Heart left ventricle (tissue), 16 donors: ENCODE measurements at regions not wholly inside any gene's neighbourhood (a gene's known extent, or its start where the extent isn't known, plus 50 kb on each side); places are given as distances from the start of the nearest gene placed in this dataset.

Source experiments
- ATAC-seq, 4 donors: fragments of 200-7000 bp; cut with Tn5 transposase; one replicate each; pipeline ENCODE4 v1.9.1; 2020 to 2022; ENCODE audit warnings: moderate library complexity in 4 of 4, mild to moderate bottlenecking in 3 of 4, moderate number of reproducible peaks in 1 of 4
- DNase-seq, 5 donors: peaks; one replicate each; pipeline ENCODE4 v3.0.0-alpha.2; 2020
- H3K27ac ChIP-seq, 12 donors: fragments of 200-600 bp; sonication (generic) in 4 of 12; one replicate each; pipeline versions ENCODE4 v1.5.0 to v1.8.0; 2016 to 2022; ENCODE audit warnings: mild to moderate bottlenecking in 2 of 12
- H3K27me3 ChIP-seq, 9 donors: fragments of 200-600 bp; sonication (generic) in 2 of 9; one replicate each; pipeline versions ENCODE4 v1.5.1 to v1.8.0; 2016 to 2022; ENCODE audit warnings: mild to moderate bottlenecking in 3 of 9
- H3K36me3 ChIP-seq, 9 donors: fragments of 200-600 bp; sonication (generic) in 2 of 9; one replicate each; pipeline versions ENCODE4 v1.5.0 to v1.8.0; 2018 to 2022; ENCODE audit warnings: mild to moderate bottlenecking in 2 of 9
- H3K4me1 ChIP-seq, 12 donors: fragments of 200-600 bp; sonication (generic) in 4 of 12; one replicate each; pipeline versions ENCODE4 v1.5.0 to v1.8.0; 2016 to 2022; ENCODE audit warnings: mild to moderate bottlenecking in 3 of 12
- H3K4me3 ChIP-seq, 12 donors: fragments of 200-600 bp; sonication (generic) in 4 of 12; one replicate each; pipeline versions ENCODE4 v1.5.0 to v1.8.0; 2017 to 2022; ENCODE audit warnings: mild to moderate bottlenecking in 9 of 12, moderate library complexity in 4 of 12
- H3K9me3 ChIP-seq, 12 donors: fragments of 200-600 bp; sonication (generic) in 4 of 12; one replicate each; pipeline versions ENCODE4 v1.5.0 to v1.8.0; 2016 to 2022; ENCODE audit warnings: mild to moderate bottlenecking in 1 of 12
- CTCF ChIP-seq, 12 donors: fragments of 200-600 bp; sonication (generic) in 4 of 12; IDR thresholded peaks; one replicate each; pipeline versions ENCODE4 v1.5.0 to v1.8.0; 2018 to 2022; ENCODE audit warnings: antibody characterized with exemption in 12 of 12, mild to moderate bottlenecking in 5 of 12
- POLR2A ChIP-seq, 2 donors: fragments of 450-650 bp; IDR thresholded peaks; one replicate each; pipeline ENCODE4 v1.6.1; 2017; ENCODE audit warnings: antibody characterized with exemption in 2 of 2, mild to moderate bottlenecking in 2 of 2, moderate library complexity in 2 of 2
- WGBS, 4 donors: extraction: QIAGEN DNeasy Blood & Tissue Kit in 2 of 4; methylation state at CpG; one replicate each; pipeline versions ENCODE4 v1.1.5 to v1.1.7; 2013 to 2018; 5-methylcytosine and 5-hydroxymethylcytosine counted together
- intact Hi-C, 10 donors: fragments of 100-400 bp; cut with DNase I; formaldehyde crosslinking; loops; one replicate each; pipeline versions ENCODE4 v1.11.1 to v1.14.2; 2022
- donor health status: ischemic (EF 13 %, LVEDD 7.1; RV severe dilation, severe dysfunction).
- donor health status: healthy with polysubstance abuse.
- donor health status: DM: no; HTN: yes; CAD: no.
- donor health status: DM: no; HTN: no; CAD: no.
- donor health status: ischemic (EF 25% LVEDD 6.9; RV normal size, moderate dysfunction).
- donor health status: ischemic (EF 25% LVEDD 5.7; RV mildly dilated, moderate dysfunction).
- donor health status: healthy.
- donor health status: DM: yes; HTN: yes; CAD: no.
- donor health status: ischemic (EF 35%, LVEDD 5.7; RV mildly dilated, moderate dysfunction).
- donor health status: nonischemic (EF 11% LVEDD 7.7; RV severe dilation, severe dysfunction).
- donor health status: DM: yes; HTN: yes; CAD: no.
- donor health status: PGD.
- donor health status: ischemic (EF 29% LVEDD 5.4; RV normal size, mild dysfunction).
- donor health status: nonischemic (EF 23%, LVEDD 6.1; RV moderate dilation, normal function).

DNA sequence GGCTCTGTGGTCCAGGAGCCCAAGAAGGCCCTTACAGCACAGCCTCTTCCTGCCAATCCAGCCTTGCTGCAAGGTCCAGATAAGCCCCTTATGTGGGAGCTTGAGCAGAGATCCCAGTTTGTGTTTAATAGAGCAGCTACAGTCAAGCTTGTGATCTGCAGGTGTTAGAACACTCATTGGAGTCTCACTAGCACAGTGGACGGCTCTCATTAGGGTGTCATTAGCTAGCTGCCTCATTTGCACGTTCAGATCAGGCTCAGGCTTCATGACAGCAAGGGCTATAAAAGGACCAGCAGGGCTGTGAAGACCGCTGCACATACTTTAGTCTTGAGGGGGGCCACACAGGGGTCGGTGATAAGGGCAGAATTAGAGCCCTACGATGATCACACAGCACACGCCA, 443.2 kb downstream of the RPS24 start:
- WGBS, 4 donors, result 26 to 52% (median 46%) methylated on average over 6 of the region's 6 CpGs
- H3K27me3 ChIP-seq, result peaks cover 0 to 15% (median 0%) of the 10 kb centered on the region in 9 donors
- no peaks in the 10 kb centered on the region for H3K9me3 ChIP-seq
- intact Hi-C loops, result no loop called here
- H3K4me1 ChIP-seq, result no peaks in the 10 kb centered on the region
- TF ChIP-seq CTCF (IDR thresholded peaks at IDR 0.05) (no peak), POLR2A (IDR thresholded peaks at IDR 0.05) (no peak)
- no peak overlapping the region for H3K27ac ChIP-seq
- H3K36me3 ChIP-seq, result no peaks in the 10 kb centered on the region
- DNase-seq, result no peak
- no peak overlapping the region for H3K4me3 ChIP-seq
- ATAC-seq, result no peak

GRCh38 chr10:78478919-78479318, 445.3 kb downstream of the RPS24 start:
- WGBS, 4 donors, result 92 to 95% (median 94%) methylated on average over 5 of the region's 5 CpGs
- TF ChIP-seq CTCF (IDR thresholded peaks at IDR 0.05) (no peak), POLR2A (IDR thresholded peaks at IDR 0.05) (no peak)
- Histone ChIP-seq H3K4me1 (no peaks in the 10 kb centered on the region), H3K27me3 (peaks cover 0 to 15% (median 0%) of the 10 kb centered on the region in 9 donors), H3K4me3 (no peak overlapping the region), H3K36me3 (no peaks in the 10 kb centered on the region), H3K27ac (no peak overlapping the region), H3K9me3 (no peaks in the 10 kb centered on the region)
- DNase-seq (no peak), ATAC-seq (no peak)
- intact Hi-C loops, result no loop called here

DNA sequence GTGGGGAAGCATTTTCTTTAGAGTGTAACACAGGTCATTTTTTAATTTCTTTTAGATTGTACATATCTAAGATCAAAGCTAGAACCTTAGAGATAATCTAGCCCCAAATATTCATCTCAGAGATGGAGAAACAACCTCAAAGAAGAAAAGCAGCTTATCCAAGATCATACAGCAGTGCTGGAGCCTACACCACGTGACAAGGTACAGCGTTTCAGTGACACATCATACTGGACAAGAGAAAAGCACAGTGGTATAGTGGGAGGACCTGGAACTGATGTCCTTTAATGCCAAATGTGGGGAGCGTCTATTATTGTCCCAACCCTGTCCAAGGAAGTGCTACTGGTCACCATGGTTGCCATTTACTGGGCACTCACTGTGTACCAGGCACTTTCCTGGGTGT, 445.8 kb downstream of the RPS24 start:
- Histone ChIP-seq H3K36me3 (no peaks in the 10 kb centered on the region), H3K4me3 (no peak overlapping the region), H3K4me1 (no peaks in the 10 kb centered on the region), H3K27ac (no peak overlapping the region), H3K27me3 (peaks cover 0 to 15% (median 0%) of the 10 kb centered on the region in 9 donors), H3K9me3 (no peaks in the 10 kb centered on the region)
- 88 to 98% (median 91%) methylated on average over 3 of the region's 3 CpGs for WGBS, 4 donors
- DNase-seq (no peak), ATAC-seq (no peak)
- intact Hi-C loops, result no loop called here
- no peak for TF ChIP-seq CTCF (IDR thresholded peaks at IDR 0.05)
- TF ChIP-seq POLR2A (IDR thresholded peaks at IDR 0.05), result no peak

DNA sequence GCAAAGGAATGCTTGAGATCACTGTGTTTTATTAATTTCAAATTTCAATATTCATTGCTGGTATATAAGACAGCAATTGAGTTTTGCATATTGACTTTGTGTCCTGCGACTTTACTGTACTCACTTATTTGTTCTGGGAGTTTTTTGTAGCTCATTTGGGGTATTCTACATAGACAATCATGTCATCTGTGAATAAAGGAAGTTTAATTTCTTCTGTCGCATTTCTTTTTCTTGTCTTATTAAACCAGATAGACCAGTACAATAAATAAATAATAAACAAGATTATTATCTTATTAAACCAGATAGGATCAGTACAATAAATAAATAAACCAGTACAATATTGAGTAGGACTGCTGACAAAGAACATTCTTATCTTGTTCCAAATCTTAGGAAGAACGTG, 448.2 kb downstream of the RPS24 start:
- DNase-seq (no peak), ATAC-seq (no peak)
- no peaks in the 10 kb centered on the region for H3K36me3 ChIP-seq
- 83 to 88% (median 86%) methylated on average over 3 of the region's 3 CpGs for WGBS, 4 donors
- no peaks in the 10 kb centered on the region for H3K9me3 ChIP-seq
- H3K27me3 ChIP-seq, result peaks cover 0 to 14% (median 0%) of the 10 kb centered on the region in 9 donors
- no peak overlapping the region for H3K4me3 ChIP-seq
- intact Hi-C loops, result no loop called here
- H3K4me1 ChIP-seq, result no peaks in the 10 kb centered on the region
- TF ChIP-seq POLR2A (IDR thresholded peaks at IDR 0.05) (no peak), CTCF (IDR thresholded peaks at IDR 0.05) (no peak)
- no peak overlapping the region for H3K27ac ChIP-seq
